HepG2 (cell line): ENCODE measurements at regions not wholly inside any gene's neighbourhood (a gene's known extent, or its start where the extent isn't known, plus 50 kb on each side); places are given as distances from the start of the nearest gene placed in this dataset.

Experiments used
- ATAC-seq: fragments of 200-7000 bp; cut with Tn5 transposase; 3 replicates; pipeline ENCODE4 v1.9.1; 2020; ENCODE audit warnings: mild to moderate bottlenecking, moderate library complexity
- BruUV-seq: library from RNA; stranded (reverse); fragments of 400-500 nt; replicated peaks from 2 replicates; lab custom pipeline; 2021; lab: Mats Ljungman, UMichigan
- CTCF ChIA-PET: fragments of 300-600 bp; formaldehyde crosslinking; extraction: SDS; loops from one replicate; lab custom pipeline; 2021; ENCODE audit warnings: low total read pairs, inconsistent platforms, low intra/inter-chr PET ratio; lab: Yijun Ruan, JAX
- POLR2A ChIA-PET: fragments of 350-600 bp; sonication (Branson Sonifier 250); formaldehyde crosslinking; loops from one replicate; lab custom pipeline; 2020; ENCODE audit warnings: antibody characterized with exemption, inconsistent platforms; lab: Yijun Ruan, JAX
- DNase-seq: peaks from one replicate; pipeline ENCODE4 v3.0.0-alpha.2; 2015; ENCODE audit warnings: low spot score
- FAIRE-seq: peaks from 3 replicates; lab custom pipeline; 2011; peaks lifted over from hg19 to GRCh38; lab: Jason Lieb, UNC
- H2AFZ ChIP-seq: one replicate; pipeline ENCODE4 v1.6.1; 2011; ENCODE audit warnings: low read length, inconsistent platforms
- H3K27ac ChIP-seq: fragments of 300-600 bp; 3 replicates; pipeline ENCODE4 v1.8.0; 2011; ENCODE audit warnings: mixed run types, mild to moderate bottlenecking, mixed read lengths, low read length, inconsistent platforms; ENCODE audit not compliant: insufficient read depth; ENCODE audit errors: extremely low read length
- H3K27me3 ChIP-seq, 2 experiments: fragments of 200-600 bp in 1 of 2; 2 replicates in 1 of 2; 3 replicates in 1 of 2; pipeline versions ENCODE4 v1.6.0 to v1.8.0; 2011; ENCODE audit warnings: low read length in 2 of 2, mild to moderate bottlenecking in 2 of 2, moderate library complexity in 2 of 2, inconsistent platforms in 1 of 2; ENCODE audit not compliant: insufficient read depth in 2 of 2, control insufficient read depth in 1 of 2
- H3K36me3 ChIP-seq, 2 experiments: fragments of 200-600 bp in 1 of 2; replicated peaks in 1 of 2; 2 replicates in 1 of 2; 3 replicates in 1 of 2; pipeline versions ENCODE4 v1.5.1 to v1.8.0; 2011; ENCODE audit warnings: low read length in 2 of 2, inconsistent platforms in 1 of 2; ENCODE audit not compliant: insufficient read depth in 2 of 2, control insufficient read depth in 1 of 2
- H3K4me1 ChIP-seq: 2 replicates; pipeline ENCODE4 v1.5.1; 2012; ENCODE audit warnings: low read length, inconsistent platforms; ENCODE audit not compliant: insufficient read depth
- H3K4me2 ChIP-seq: 2 replicates; pipeline ENCODE4 v1.6.0; 2011; ENCODE audit warnings: low read depth, low read length, inconsistent platforms
- H3K4me3 ChIP-seq, 3 experiments: fragments of 200-600 bp in 1 of 3; sonication (generic), shearing (Covaris generic) in 1 of 3; replicated peaks in 1 of 3; 2 replicates each; pipeline ENCODE4 v1.5.1; 2011 to 2016; ENCODE audit warnings: low read length in 3 of 3, inconsistent platforms in 2 of 3, low read depth in 2 of 3, mild to moderate bottlenecking in 2 of 3, control low read depth in 1 of 3, mixed read lengths in 1 of 3; ENCODE audit not compliant: insufficient read depth in 1 of 3
- H3K79me2 ChIP-seq: one replicate; pipeline ENCODE4 v1.6.1; 2011; ENCODE audit warnings: low read length, inconsistent platforms; ENCODE audit not compliant: insufficient read depth
- H3K9ac ChIP-seq: 2 replicates; pipeline ENCODE4 v1.6.0; 2011; ENCODE audit warnings: mild to moderate bottlenecking, low read depth, low read length, inconsistent platforms; ENCODE audit not compliant: insufficient read depth
- H3K9me3 ChIP-seq: 2 replicates; pipeline ENCODE4 v1.5.1; 2012; ENCODE audit warnings: mild to moderate bottlenecking, low read length
- H4K20me1 ChIP-seq: 2 replicates; pipeline ENCODE4 v1.6.0; 2011; ENCODE audit warnings: inconsistent platforms, mild to moderate bottlenecking, low read length, moderate library complexity; ENCODE audit not compliant: insufficient read depth
- DDIT3 ChIP-seq: sonication (generic); formaldehyde crosslinking; IDR thresholded peaks from 2 replicates; pipeline ENCODE4 v1.4.0; 2020; ENCODE audit warnings: mild to moderate bottlenecking, missing genetic modification reagents
- KIAA2018 ChIP-seq: sonication (generic); formaldehyde crosslinking; IDR thresholded peaks from 2 replicates; pipeline ENCODE4 v1.5.0; 2020; ENCODE audit warnings: mild to moderate bottlenecking, missing genetic modification reagents, borderline replicate concordance
- NFE2 ChIP-seq: sonication (generic); formaldehyde crosslinking; IDR thresholded peaks from 2 replicates; pipeline ENCODE4 v1.4.0; 2020; ENCODE audit warnings: missing genetic modification reagents
- NFE2L1 ChIP-seq: sonication (generic); formaldehyde crosslinking; IDR thresholded peaks from 2 replicates; pipeline ENCODE4 v1.4.0; 2020; ENCODE audit warnings: missing genetic modification reagents, mild to moderate bottlenecking, borderline replicate concordance
- SRF ChIP-seq: IDR thresholded peaks from 2 replicates; pipeline ENCODE4 v1.6.1; 2011; ENCODE audit warnings: mild to moderate bottlenecking, low read depth, low read length, moderate library complexity
- ZMAT5 ChIP-seq: sonication (generic); formaldehyde crosslinking; IDR thresholded peaks from 2 replicates; pipeline ENCODE4 v1.5.0; 2020; ENCODE audit warnings: mild to moderate bottlenecking, low read depth, missing genetic modification reagents, borderline replicate concordance
- ZNF138 ChIP-seq: sonication (generic); formaldehyde crosslinking; IDR thresholded peaks from 2 replicates; pipeline ENCODE4 v1.5.0; 2020; ENCODE audit warnings: mild to moderate bottlenecking, low read depth, missing genetic modification reagents
- ZNF20 ChIP-seq: sonication (generic); formaldehyde crosslinking; IDR thresholded peaks from 2 replicates; pipeline ENCODE4 v1.4.0; 2020; ENCODE audit warnings: mild to moderate bottlenecking, moderate library complexity, missing genetic modification reagents
- ZNF33B ChIP-seq: sonication (generic); formaldehyde crosslinking; IDR thresholded peaks from 2 replicates; pipeline ENCODE4 v1.5.1; 2020; ENCODE audit warnings: mild to moderate bottlenecking, missing genetic modification reagents
- ZNF619 ChIP-seq: sonication (generic); formaldehyde crosslinking; IDR thresholded peaks from 2 replicates; pipeline ENCODE4 v1.4.0; 2020; ENCODE audit warnings: mild to moderate bottlenecking, missing genetic modification reagents
- ZNF704 ChIP-seq: sonication (generic); formaldehyde crosslinking; IDR thresholded peaks from 2 replicates; pipeline ENCODE4 v1.8.1; 2023; ENCODE audit warnings: mild to moderate bottlenecking, inconsistent platforms, moderate library complexity, missing genetic modification reagents, borderline replicate concordance
- WGBS: methylation state at CpG from one replicate; pipeline ENCODE4 v1.1.6; 2017; ENCODE audit warnings: low lambda C conversion rate; 5-methylcytosine and 5-hydroxymethylcytosine counted together
- in situ Hi-C: cut with HindIII; loops from 2 replicates; pipeline ENCODE4 v1.10.0; 2017; ENCODE audit warnings: low pct_unique_long_range_greater_than_20kb; ENCODE audit not compliant: extremely low pct_ligation_motif_present
- intact Hi-C: fragments of 100-400 bp; cut with micrococcal nuclease; formaldehyde crosslinking; loops from one replicate; pipeline ENCODE4 v1.10.0; 2022; ENCODE audit not compliant: unreplicated experiment

GRCh38 chr10:28137907-28138880 lies 139.3 kb upstream of the ODAD2 start:
- ChIA-PET CTCF (no interaction called here), POLR2A (no interaction called here)
- DNase-seq (no peak), FAIRE-seq (no peak), ATAC-seq (no peak)
- Histone ChIP-seq H3K9me3 (peaks cover 18% of the 10 kb centered on the region), H3K27me3 (no peaks in the 10 kb centered on the region), H3K4me3 (no peak overlapping the region), H3K27ac (no peak overlapping the region), H3K79me2 (no peaks in the 10 kb centered on the region), H3K36me3 (no peaks in the 10 kb centered on the region), H3K4me2 (no peak overlapping the region), H2AFZ (no peak overlapping the region), H4K20me1 (no peaks in the 10 kb centered on the region), H3K4me1 (no peaks in the 10 kb centered on the region), H3K9ac (no peak overlapping the region)
- no TSS peak for BruUV-seq
- WGBS, result 97% methylated on average over 1 of the region's 1 CpG
- intact Hi-C loops, result no loop called here
- in situ Hi-C loops, result no loop called here
- TF ChIP-seq ZNF619 (CRISPR knock-in tag) (no peak), SRF (no peak), KIAA2018 (CRISPR knock-in tag) (no peak), DDIT3 (CRISPR knock-in tag) (no peak), ZMAT5 (CRISPR knock-in tag) (no peak), ZNF138 (CRISPR knock-in tag) (no peak), NFE2 (CRISPR knock-in tag) (no peak), ZNF33B (CRISPR knock-in tag) (no peak), ZNF20 (CRISPR knock-in tag) (no peak), ZNF704 (CRISPR knock-in tag) (no peak), NFE2L1 (CRISPR knock-in tag) (no peak)
